Neuron (in vitro differentiated cells): ENCODE measurements at regions not wholly inside any gene's neighbourhood (a gene's known extent, or its start where the extent isn't known, plus 50 kb on each side); places are given as distances from the start of the nearest gene placed in this dataset.

Experiments used
- H2AFZ ChIP-seq: one replicate; pipeline ENCODE4 v1.6.1; 2013; ENCODE audit warnings: low read depth, mild to moderate bottlenecking, inconsistent platforms, low read length, moderate library complexity
- H3K27me3 ChIP-seq: one replicate; pipeline ENCODE4 v1.6.1; 2013; ENCODE audit warnings: low read length; ENCODE audit not compliant: insufficient read depth
- H3K36me3 ChIP-seq: one replicate; pipeline ENCODE4 v1.6.1; 2013; ENCODE audit warnings: low read length; ENCODE audit not compliant: insufficient read depth
- H3K4me1 ChIP-seq: one replicate; pipeline ENCODE4 v1.6.1; 2013; ENCODE audit warnings: low read length; ENCODE audit not compliant: insufficient read depth
- H3K4me3 ChIP-seq: 2 replicates; pipeline ENCODE4 v1.5.1; 2013; ENCODE audit warnings: mild to moderate bottlenecking, low read length, moderate library complexity
- H3K9me3 ChIP-seq: one replicate; pipeline ENCODE4 v1.6.1; 2013; ENCODE audit warnings: low read length

DNA sequence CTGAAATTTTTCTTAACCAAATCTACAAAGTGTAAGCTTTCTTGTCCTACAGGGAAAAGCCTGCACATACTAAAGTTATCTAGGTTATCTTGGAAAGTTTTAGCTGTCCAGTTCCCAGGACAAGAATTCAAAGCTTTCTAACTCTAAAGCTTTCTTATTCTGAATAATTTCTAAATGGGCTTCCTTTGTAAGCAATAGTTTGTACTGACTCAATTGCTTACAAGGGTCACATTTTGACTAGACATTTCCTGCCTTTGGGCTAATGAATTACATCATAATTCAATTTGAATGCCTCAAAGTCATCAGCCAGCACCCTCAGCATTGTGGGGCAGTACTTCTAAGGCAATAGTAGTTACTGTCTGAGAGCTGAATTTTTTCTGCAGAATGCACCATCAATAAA is 223.0 kb downstream of the LTN1 start:
- H3K9me3 ChIP-seq = no peaks in the 10 kb centered on the region
- H3K4me1 ChIP-seq = no peaks in the 10 kb centered on the region
- H2AFZ ChIP-seq = no peak overlapping the region
- H3K4me3 ChIP-seq = no peak overlapping the region
- no peaks in the 10 kb centered on the region for H3K36me3 ChIP-seq
- no peaks in the 10 kb centered on the region for H3K27me3 ChIP-seq

DNA sequence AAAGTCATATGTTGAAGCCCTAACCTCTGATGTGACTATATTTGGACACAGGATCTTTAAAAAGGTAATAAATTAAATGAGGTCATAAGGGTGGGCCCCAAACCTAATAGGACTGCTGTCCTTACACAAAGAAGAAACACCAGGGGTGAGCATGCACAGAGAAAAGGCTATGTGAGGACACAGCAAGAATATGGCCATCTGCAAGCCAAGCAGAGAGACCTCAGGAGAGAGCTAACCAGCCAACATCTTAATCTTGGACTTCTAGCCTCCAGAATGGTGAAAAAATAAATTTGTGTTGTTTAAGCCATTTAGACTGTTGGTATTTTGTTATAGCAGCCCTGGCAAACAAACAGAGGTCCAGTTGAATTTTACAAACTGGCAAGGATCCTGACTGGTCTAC is 223.9 kb downstream of the LTN1 start:
- Histone ChIP-seq H3K4me3 (no peak overlapping the region), H3K36me3 (no peaks in the 10 kb centered on the region), H2AFZ (no peak overlapping the region), H3K27me3 (no peaks in the 10 kb centered on the region), H3K4me1 (no peaks in the 10 kb centered on the region), H3K9me3 (no peaks in the 10 kb centered on the region)

DNA sequence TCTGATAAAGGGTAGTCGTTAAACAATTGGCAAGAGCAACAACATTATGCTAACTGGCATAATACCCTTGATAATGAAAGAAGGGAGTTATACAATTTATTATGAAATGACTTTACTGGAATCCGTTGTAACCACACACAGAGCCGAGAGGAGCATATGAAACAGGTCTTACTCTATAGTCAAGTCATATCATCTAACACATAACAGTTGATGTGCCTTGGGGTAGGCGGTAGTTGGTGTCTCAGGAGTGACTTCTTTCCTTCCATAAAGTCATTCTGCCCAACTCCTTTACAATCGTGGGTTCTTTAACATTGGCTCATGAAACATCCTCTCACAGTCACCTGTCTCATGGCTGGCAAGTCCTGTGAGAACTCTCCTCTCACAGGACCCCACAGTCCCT is 225.2 kb downstream of the LTN1 start:
- H3K4me1 ChIP-seq = no peaks in the 10 kb centered on the region
- H2AFZ ChIP-seq = no peak overlapping the region
- H3K36me3 ChIP-seq = no peaks in the 10 kb centered on the region
- H3K4me3 ChIP-seq = no peak overlapping the region
- no peaks in the 10 kb centered on the region for H3K27me3 ChIP-seq
- H3K9me3 ChIP-seq = no peaks in the 10 kb centered on the region

DNA sequence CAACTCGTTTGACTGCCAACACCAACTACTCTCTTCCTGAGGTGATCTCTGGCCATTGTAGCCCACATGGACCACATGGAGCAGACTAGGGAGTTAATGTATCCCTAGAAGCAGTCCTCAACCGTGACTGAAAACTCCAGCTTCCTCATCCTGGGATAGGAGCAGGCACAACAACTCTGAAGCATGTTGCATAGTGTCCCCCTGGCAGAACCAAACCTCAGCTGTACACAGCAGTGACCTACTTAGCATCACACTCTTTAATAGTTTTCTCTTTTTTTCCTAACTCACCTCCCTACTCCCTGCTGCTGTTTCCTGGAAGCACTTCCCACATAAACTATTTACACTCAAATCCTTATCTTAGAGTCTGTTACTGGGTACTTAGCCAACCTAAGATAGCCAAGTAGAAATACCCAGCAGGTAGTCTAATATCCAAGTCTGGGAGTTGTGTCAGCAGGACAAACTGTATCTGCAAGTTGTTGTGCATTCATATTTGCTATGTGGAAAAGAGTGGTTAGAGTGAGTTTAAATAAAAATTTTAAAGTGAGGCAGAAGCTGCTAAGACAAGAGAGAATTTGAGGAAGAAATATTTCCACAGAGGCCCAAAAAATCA is 228.8 kb downstream of the LTN1 start:
- H3K36me3 ChIP-seq = no peaks in the 10 kb centered on the region
- no peak overlapping the region for H3K4me3 ChIP-seq
- H2AFZ ChIP-seq = no peak overlapping the region
- H3K9me3 ChIP-seq = no peaks in the 10 kb centered on the region
- H3K4me1 ChIP-seq = no peaks in the 10 kb centered on the region
- no peaks in the 10 kb centered on the region for H3K27me3 ChIP-seq

DNA sequence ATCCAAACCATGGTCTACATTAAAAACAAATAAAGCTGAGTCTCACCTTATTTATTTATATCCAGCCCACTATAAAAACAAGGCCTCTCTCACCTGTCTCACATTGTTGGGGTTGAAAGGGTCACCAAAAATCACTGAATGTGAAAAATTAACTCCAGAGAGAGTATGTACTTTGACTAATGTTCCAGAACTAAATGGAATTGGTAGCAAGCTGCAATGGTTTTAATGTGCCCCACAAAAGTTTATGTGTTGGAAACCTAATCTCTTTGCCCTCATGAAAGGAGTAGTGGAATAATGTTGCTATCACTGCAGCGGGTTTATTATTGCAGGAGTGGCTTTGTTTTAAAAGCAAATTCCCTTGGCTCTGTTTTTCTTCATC is 230.3 kb downstream of the LTN1 start:
- Histone ChIP-seq H3K36me3 (no peaks in the 10 kb centered on the region), H3K4me3 (no peak overlapping the region), H3K27me3 (no peaks in the 10 kb centered on the region), H3K9me3 (no peaks in the 10 kb centered on the region), H2AFZ (no peak overlapping the region), H3K4me1 (no peaks in the 10 kb centered on the region)

DNA sequence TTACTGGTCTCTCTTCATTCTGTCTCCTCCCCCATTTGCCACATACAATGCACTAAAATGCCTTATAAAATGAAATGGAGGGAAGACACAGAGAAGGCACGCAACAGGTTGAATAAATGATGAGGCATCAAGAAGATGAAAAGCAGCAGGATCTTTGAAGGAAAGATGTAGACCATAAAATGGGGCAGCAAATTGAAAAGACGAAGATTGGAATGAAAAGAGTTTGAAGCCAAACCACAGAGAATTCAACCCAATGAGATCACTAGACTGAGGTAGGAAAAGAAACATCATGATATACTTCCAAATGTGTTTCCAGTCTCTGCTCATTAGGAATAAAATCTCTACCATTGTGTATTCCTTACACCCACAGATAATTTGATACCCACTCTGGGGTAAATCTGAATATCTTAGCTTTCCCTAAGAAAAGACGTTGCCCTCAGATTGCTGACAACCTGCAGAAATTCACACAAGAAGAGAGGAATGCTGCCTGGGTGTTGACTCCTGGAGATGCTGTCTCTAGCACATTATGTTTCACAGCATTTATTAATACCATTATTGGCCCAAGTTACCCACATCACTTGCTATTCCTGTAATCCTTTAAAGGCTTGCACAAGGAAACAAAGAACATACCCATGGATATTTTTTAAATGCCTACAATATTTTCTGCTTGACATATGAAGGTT is 230.9 kb downstream of the LTN1 start:
- H3K36me3 ChIP-seq = no peaks in the 10 kb centered on the region
- no peaks in the 10 kb centered on the region for H3K27me3 ChIP-seq
- no peaks in the 10 kb centered on the region for H3K4me1 ChIP-seq
- H3K4me3 ChIP-seq = no peak overlapping the region
- no peak overlapping the region for H2AFZ ChIP-seq
- H3K9me3 ChIP-seq = no peaks in the 10 kb centered on the region

DNA sequence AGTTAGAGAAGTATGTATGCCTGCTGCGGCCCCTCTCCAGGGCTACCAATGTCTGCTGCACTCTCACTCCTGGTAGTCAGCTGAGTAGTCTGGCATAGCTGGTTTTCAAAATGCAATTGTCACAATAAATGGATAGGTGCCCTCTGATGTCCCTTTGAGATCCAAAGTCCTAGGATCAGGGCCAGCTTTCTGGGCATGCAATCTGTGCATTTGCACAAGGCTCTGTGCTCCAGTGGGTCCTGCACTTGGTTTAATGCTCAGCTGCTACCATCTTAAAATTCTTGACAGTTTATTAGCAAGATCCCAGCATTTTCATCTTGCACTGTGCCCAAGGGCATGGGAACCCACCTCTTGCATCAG is 233.8 kb downstream of the LTN1 start:
- no peak overlapping the region for H3K4me3 ChIP-seq
- H3K4me1 ChIP-seq = peaks cover 6% of the 10 kb centered on the region
- no peaks in the 10 kb centered on the region for H3K36me3 ChIP-seq
- H3K27me3 ChIP-seq = no peaks in the 10 kb centered on the region
- no peak overlapping the region for H2AFZ ChIP-seq
- no peaks in the 10 kb centered on the region for H3K9me3 ChIP-seq

DNA sequence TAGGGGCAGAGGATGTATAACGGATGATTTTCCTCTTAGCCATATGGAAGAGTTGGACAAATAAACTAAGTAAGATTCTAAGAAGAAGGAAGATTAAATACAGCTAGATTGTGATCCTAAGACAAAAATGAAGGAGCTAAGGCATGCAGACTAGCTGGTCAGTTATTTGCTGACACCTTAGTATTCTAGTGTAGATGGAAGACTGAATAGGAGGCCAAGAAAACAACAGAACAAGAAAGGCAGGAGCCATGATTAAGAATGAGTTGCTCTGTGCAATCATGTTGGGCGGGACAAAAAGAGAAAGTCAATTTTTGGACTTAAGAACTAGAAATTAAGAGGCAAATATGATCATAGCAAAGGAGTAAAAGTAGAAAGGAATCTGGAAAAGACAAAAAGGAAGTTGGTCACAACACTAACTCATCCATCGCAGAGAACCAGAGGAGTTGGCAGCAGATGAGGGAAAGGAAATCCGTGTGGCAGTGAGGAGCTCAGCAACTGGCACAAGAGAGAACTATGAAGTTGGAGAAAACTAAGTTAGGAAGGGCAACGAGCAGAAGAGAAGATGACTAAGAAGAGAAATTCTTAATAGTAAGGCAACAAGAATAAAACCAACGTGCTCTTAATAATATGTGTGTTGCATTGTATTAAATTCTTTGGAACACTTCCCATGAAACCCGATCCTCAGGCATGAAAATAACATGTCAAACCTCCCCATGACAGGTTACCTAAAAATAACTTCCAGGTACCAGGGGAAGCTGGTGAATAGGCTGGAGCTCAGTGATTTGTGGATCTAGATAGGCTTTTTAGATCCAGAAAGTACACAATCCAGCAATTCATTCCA is 234.4 kb downstream of the LTN1 start:
- Histone ChIP-seq H2AFZ (no peak overlapping the region), H3K9me3 (no peaks in the 10 kb centered on the region), H3K4me3 (no peak overlapping the region), H3K4me1 (peaks cover 8% of the 10 kb centered on the region), H3K36me3 (no peaks in the 10 kb centered on the region), H3K27me3 (no peaks in the 10 kb centered on the region)

DNA sequence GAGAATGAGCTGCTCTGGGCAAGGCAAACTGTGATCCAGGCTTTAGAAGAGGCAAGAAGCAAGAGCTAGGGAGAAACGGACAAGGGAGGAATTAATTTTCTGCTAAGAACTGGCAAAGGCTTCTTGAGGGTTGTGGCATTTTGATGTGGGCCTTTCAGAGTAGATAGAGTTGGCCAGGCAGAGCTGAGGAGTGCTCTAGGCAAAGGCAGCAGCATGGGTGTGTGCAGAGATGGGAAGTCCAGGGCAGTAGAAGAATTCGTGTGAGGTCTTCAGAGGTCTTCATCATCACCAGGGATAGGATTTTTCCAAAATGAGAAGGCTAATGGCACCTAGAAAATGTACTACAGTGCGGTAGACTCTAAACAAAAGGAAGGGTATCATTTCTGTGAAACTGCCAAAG is 237.8 kb downstream of the LTN1 start:
- Histone ChIP-seq H3K27me3 (no peaks in the 10 kb centered on the region), H3K36me3 (no peaks in the 10 kb centered on the region), H3K4me3 (no peak overlapping the region), H2AFZ (no peak overlapping the region), H3K4me1 (peaks cover 8% of the 10 kb centered on the region), H3K9me3 (no peaks in the 10 kb centered on the region)

DNA sequence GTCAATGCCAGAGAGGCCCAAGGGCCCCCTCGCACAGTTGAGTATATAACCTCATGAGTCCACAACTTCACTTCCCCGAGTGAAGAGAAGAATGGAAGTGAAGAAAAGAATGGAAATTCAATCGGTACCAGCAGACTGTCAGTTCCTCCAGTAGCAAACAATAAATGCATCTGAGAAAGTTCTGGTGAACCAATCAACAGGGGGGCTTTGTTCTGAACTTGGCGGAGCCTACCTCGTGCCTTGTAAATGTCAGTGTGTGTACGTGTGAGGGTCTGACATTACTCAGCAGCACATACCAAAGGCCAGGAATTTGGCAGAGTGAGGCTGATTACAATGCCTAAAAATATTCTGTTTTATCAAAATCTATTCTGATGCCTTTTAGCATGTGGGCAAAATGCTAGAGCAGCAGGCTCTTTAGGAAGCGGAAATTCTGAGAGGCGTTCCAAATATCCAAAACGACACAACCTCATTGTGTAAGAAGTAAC is 238.5 kb downstream of the LTN1 start:
- Histone ChIP-seq H3K27me3 (no peaks in the 10 kb centered on the region), H2AFZ (no peak overlapping the region), H3K4me3 (no peak overlapping the region), H3K36me3 (no peaks in the 10 kb centered on the region), H3K4me1 (peaks cover 8% of the 10 kb centered on the region), H3K9me3 (no peaks in the 10 kb centered on the region)

DNA sequence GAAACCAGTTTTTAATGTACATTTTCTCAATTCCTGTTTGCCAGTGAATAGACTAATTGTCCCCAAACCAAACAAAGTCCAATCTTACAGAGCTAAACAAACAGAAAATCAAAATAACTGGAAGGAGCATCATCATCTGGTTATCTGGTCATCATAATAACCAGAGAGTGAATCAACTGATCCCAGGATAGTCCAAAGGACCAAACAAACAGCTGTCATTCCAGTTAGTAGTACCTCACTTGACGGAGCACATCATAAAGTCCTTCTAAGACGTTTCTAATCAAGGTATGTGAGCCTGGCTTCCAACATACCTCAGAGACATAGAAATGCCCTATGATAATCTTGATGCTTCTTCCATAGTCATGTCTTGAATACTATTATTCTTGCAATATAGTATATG is 240.5 kb downstream of the LTN1 start:
- peaks cover 8% of the 10 kb centered on the region for H3K4me1 ChIP-seq
- no peak overlapping the region for H2AFZ ChIP-seq
- H3K27me3 ChIP-seq = no peaks in the 10 kb centered on the region
- no peak overlapping the region for H3K4me3 ChIP-seq
- H3K36me3 ChIP-seq = no peaks in the 10 kb centered on the region
- no peaks in the 10 kb centered on the region for H3K9me3 ChIP-seq

DNA sequence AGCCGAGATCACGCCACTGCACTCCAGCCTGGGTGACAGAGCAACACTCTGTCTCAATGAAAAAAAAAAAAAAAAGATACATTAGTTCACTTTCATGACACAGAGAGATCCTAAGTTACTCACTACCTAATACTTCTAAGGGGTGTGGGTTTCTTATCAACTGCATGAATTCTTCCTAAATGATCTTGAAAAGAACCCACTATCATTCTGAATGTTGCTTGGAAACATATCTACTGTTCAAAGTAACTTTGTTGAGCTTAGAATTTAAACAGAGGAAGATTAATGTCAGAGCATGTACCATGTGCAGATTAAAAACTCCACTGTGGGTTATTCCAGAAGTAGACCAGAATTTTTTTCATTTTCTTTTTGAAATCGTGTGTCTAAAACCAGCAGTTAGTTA is 241.5 kb downstream of the LTN1 start:
- no peaks in the 10 kb centered on the region for H3K9me3 ChIP-seq
- peaks cover 8% of the 10 kb centered on the region for H3K4me1 ChIP-seq
- H2AFZ ChIP-seq = no peak overlapping the region
- H3K4me3 ChIP-seq = no peak overlapping the region
- no peaks in the 10 kb centered on the region for H3K36me3 ChIP-seq
- no peaks in the 10 kb centered on the region for H3K27me3 ChIP-seq

DNA sequence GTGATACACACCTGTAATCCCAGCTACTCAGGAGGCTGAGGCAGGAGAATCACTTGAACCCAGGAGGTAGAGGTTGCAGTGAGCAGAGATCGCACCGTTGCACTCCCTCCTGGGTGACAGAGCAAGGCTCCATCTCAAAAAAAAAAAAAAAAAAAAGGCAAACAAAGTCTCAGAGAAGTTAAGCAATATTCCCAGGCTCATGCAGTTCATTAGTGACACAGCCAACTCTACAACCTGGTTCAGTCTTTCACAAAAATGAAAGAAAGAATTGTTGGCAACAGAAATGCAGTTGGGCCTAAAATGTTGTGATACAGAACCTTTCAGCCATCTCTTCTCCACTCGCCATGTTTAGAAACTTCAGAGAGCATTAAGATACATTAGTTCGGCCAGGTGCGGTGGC is 242.1 kb downstream of the LTN1 start:
- Histone ChIP-seq H3K36me3 (no peaks in the 10 kb centered on the region), H3K4me1 (peaks cover 8% of the 10 kb centered on the region), H3K9me3 (no peaks in the 10 kb centered on the region), H3K4me3 (no peak overlapping the region), H3K27me3 (no peaks in the 10 kb centered on the region), H2AFZ (no peak overlapping the region)
